ENCODE measurements at regions not wholly inside any gene's neighbourhood (a gene's known extent, or its start where the extent isn't known, plus 50 kb on each side); places are given as distances from the start of the nearest gene placed in this dataset.

DNA sequence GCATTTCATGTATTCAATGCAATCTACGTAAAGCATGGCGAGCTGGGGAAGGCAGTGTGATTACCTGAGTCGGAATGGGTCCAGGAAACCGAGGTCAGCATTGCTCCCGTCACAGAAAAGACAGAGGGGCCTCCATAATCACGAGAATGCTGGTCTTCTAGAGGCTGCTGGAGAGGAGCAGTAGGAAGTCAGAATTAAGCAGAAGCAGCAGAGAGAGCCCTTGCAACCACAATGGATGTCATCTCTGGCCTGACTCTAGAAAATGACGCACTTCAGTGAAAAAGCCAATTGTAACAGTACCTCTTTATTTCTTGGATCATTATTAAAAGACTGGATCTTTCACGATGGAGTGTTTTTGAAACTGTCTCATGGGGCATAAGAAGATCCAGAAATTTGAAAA lies 69.5 kb upstream of the FOXN3 start:
- H3F3A ChIP-seq (ENCODE audit: insufficient read depth, low read length, poor library complexity, severe bottlenecking): no peaks in the 10 kb centered on the region
- H3K36me3 ChIP-seq (ENCODE audit: insufficient read depth, low read length): no peaks in the 10 kb centered on the region
- H4K20me1 ChIP-seq (ENCODE audit: insufficient read depth): no peaks in the 10 kb centered on the region
- no peak overlapping the region for H3K9ac ChIP-seq (ENCODE audit: low read length)
- no peaks in the 10 kb centered on the region for H3K9me3 ChIP-seq (ENCODE audit: low read length)
- H2AFZ ChIP-seq (ENCODE audit: low read depth, low read length): no peak overlapping the region
- no peak overlapping the region for H3K4me3 ChIP-seq (ENCODE audit: low read length)
- H3K9me2 ChIP-seq (ENCODE audit: insufficient read depth, low read length): no peaks in the 10 kb centered on the region
- H3K79me2 ChIP-seq (replicated peaks; ENCODE audit: insufficient read depth, low read length): no peaks in the 10 kb centered on the region
- H3K27me3 ChIP-seq (ENCODE audit: insufficient read depth, low read depth, low read length): no peaks in the 10 kb centered on the region
- no peak overlapping the region for H3K4me2 ChIP-seq (ENCODE audit: low read length)
- no peak overlapping the region for H3K27ac ChIP-seq (ENCODE audit: low read length)
- no peak for TF ChIP-seq MXI1 (conservative IDR thresholded peaks at IDR 0.05; ENCODE audit: poor library complexity, severe bottlenecking)
- TF ChIP-seq, protein P1, sequence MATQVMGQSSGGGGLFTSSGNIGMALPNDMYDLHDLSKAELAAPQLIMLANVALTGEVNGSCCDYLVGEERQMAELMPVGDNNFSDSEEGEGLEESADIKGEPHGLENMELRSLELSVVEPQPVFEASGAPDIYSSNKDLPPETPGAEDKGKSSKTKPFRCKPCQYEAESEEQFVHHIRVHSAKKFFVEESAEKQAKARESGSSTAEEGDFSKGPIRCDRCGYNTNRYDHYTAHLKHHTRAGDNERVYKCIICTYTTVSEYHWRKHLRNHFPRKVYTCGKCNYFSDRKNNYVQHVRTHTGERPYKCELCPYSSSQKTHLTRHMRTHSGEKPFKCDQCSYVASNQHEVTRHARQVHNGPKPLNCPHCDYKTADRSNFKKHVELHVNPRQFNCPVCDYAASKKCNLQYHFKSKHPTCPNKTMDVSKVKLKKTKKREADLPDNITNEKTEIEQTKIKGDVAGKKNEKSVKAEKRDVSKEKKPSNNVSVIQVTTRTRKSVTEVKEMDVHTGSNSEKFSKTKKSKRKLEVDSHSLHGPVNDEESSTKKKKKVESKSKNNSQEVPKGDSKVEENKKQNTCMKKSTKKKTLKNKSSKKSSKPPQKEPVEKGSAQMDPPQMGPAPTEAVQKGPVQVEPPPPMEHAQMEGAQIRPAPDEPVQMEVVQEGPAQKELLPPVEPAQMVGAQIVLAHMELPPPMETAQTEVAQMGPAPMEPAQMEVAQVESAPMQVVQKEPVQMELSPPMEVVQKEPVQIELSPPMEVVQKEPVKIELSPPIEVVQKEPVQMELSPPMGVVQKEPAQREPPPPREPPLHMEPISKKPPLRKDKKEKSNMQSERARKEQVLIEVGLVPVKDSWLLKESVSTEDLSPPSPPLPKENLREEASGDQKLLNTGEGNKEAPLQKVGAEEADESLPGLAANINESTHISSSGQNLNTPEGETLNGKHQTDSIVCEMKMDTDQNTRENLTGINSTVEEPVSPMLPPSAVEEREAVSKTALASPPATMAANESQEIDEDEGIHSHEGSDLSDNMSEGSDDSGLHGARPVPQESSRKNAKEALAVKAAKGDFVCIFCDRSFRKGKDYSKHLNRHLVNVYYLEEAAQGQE (IDR thresholded peaks at IDR 0.05; ENCODE audit: borderline replicate concordance): no peak
- no peak for TF ChIP-seq EZH2 (IDR thresholded peaks at IDR 0.05; ENCODE audit: borderline replicate concordance, insufficient read depth, low read length, poor library complexity, severe bottlenecking)
- TF ChIP-seq, protein P2, sequence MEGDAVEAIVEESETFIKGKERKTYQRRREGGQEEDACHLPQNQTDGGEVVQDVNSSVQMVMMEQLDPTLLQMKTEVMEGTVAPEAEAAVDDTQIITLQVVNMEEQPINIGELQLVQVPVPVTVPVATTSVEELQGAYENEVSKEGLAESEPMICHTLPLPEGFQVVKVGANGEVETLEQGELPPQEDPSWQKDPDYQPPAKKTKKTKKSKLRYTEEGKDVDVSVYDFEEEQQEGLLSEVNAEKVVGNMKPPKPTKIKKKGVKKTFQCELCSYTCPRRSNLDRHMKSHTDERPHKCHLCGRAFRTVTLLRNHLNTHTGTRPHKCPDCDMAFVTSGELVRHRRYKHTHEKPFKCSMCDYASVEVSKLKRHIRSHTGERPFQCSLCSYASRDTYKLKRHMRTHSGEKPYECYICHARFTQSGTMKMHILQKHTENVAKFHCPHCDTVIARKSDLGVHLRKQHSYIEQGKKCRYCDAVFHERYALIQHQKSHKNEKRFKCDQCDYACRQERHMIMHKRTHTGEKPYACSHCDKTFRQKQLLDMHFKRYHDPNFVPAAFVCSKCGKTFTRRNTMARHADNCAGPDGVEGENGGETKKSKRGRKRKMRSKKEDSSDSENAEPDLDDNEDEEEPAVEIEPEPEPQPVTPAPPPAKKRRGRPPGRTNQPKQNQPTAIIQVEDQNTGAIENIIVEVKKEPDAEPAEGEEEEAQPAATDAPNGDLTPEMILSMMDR (IDR thresholded peaks at IDR 0.05; ENCODE audit: poor library complexity, severe bottlenecking): no peak
- TF ChIP-seq SMC3 (conservative IDR thresholded peaks at IDR 0.05; ENCODE audit: poor library complexity): no peak
- TF ChIP-seq RAD21 (conservative IDR thresholded peaks at IDR 0.05): no peak
- TF ChIP-seq TAF1 (IDR thresholded peaks at IDR 0.05; ENCODE audit: low read depth): no peak
- TF ChIP-seq POLR2AphosphoS5 (IDR thresholded peaks at IDR 0.05): no peak
- no peak for TF ChIP-seq EP300 (conservative IDR thresholded peaks at IDR 0.05; ENCODE audit: poor library complexity, severe bottlenecking)

DNA sequence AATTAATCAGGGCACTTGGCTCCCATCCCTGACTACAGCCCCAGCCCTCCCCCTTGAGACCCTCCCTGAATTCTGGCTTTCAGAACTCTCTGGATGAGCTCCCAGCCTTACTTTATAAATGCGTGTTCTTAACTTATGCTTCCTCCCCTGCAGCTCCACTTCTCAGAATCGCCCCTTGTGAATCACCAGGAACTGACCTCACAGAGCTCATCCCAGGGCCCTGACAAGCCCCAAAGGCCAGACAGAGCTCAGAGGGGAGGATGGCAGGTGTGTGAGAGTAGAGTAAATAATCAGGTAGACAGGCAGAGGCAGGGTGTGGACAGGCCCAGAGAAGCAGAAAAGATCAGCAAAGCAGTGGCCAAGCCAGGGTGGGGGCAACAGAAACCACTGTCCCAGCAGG lies 68.2 kb upstream of the FOXN3 start:
- TF ChIP-seq, protein P1 (IDR thresholded peaks at IDR 0.05; ENCODE audit: borderline replicate concordance): no peak
- no peak for TF ChIP-seq SMC3 (conservative IDR thresholded peaks at IDR 0.05; ENCODE audit: poor library complexity)
- TF ChIP-seq TAF1 (IDR thresholded peaks at IDR 0.05; ENCODE audit: low read depth): no peak
- TF ChIP-seq POLR2AphosphoS5 (IDR thresholded peaks at IDR 0.05): no peak
- TF ChIP-seq MXI1 (conservative IDR thresholded peaks at IDR 0.05; ENCODE audit: poor library complexity, severe bottlenecking): no peak
- TF ChIP-seq EP300 (conservative IDR thresholded peaks at IDR 0.05; ENCODE audit: poor library complexity, severe bottlenecking): no peak
- TF ChIP-seq, protein P2 (IDR thresholded peaks at IDR 0.05; ENCODE audit: poor library complexity, severe bottlenecking): no peak
- TF ChIP-seq RAD21 (conservative IDR thresholded peaks at IDR 0.05): no peak
- TF ChIP-seq EZH2 (IDR thresholded peaks at IDR 0.05; ENCODE audit: borderline replicate concordance, insufficient read depth, low read length, poor library complexity, severe bottlenecking): no peak

More for the DNA sequence above, 68.2 kb upstream of the FOXN3 start:
- Histone ChIP-seq H3K27me3 (ENCODE audit: insufficient read depth, low read depth, low read length) (no peaks in the 10 kb centered on the region), H3K4me3 (ENCODE audit: low read length) (no peak overlapping the region), H2AFZ (ENCODE audit: low read depth, low read length) (no peak overlapping the region), H3K79me2 (replicated peaks; ENCODE audit: insufficient read depth, low read length) (no peaks in the 10 kb centered on the region), H3K36me3 (ENCODE audit: insufficient read depth, low read length) (no peaks in the 10 kb centered on the region), H3K4me2 (ENCODE audit: low read length) (no peak overlapping the region), H3K27ac (ENCODE audit: low read length) (no peak overlapping the region), H3K9me2 (ENCODE audit: insufficient read depth, low read length) (no peaks in the 10 kb centered on the region), H4K20me1 (ENCODE audit: insufficient read depth) (no peaks in the 10 kb centered on the region), H3K9ac (ENCODE audit: low read length) (no peak overlapping the region), H3K9me3 (ENCODE audit: low read length) (no peaks in the 10 kb centered on the region), H3F3A (ENCODE audit: insufficient read depth, low read length, poor library complexity, severe bottlenecking) (no peaks in the 10 kb centered on the region)

Data from neural cell (in vitro differentiated cells).